OCI-LY3 (cell line): ENCODE measurements at regions not wholly inside any gene's neighbourhood (a gene's known extent, or its start where the extent isn't known, plus 50 kb on each side); places are given as distances from the start of the nearest gene placed in this dataset.

Experiments used
- H2AFZ ChIP-seq: fragments of 200-600, 300-600 bp; shearing (Covaris generic); 2 replicates; pipeline ENCODE4 v1.6.0; 2014; ENCODE audit warnings: antibody characterized with exemption, low read depth, low read length
- H3K27ac ChIP-seq: fragments of 200-600, 300-600 bp; sonication (generic); 2 replicates; pipeline ENCODE4 v1.5.1; 2014; ENCODE audit warnings: mild to moderate bottlenecking, low read length, moderate library complexity, mixed read lengths
- H3K27me3 ChIP-seq: fragments of 200-600, 300-600 bp; sonication (generic); 2 replicates; pipeline ENCODE4 v1.6.1; 2014; ENCODE audit warnings: low read depth, low read length, mixed read lengths
- H3K36me3 ChIP-seq: fragments of 200-600, 300-600 bp; sonication (generic); replicated peaks from 2 replicates; pipeline ENCODE3; 2014; ENCODE audit warnings: low read depth, low read length, mixed read lengths
- H3K4me1 ChIP-seq: fragments of 300-600, 200-600 bp; sonication (generic); 2 replicates; pipeline ENCODE4 v1.6.1; 2014; ENCODE audit warnings: low read length, mixed read lengths
- H3K4me2 ChIP-seq: fragments of 200-600, 300-600 bp; sonication (generic); 2 replicates; pipeline ENCODE4 v1.6.1; 2014; ENCODE audit warnings: low read length, mixed read lengths
- H3K4me3 ChIP-seq: fragments of 300-600, 200-600 bp; sonication (generic); 2 replicates; pipeline ENCODE4 v1.5.1; 2014; ENCODE audit warnings: antibody characterized with exemption, mild to moderate bottlenecking, low read length, moderate library complexity
- H3K79me2 ChIP-seq: fragments of 300-600, 200-600 bp; shearing (Covaris generic); 2 replicates; pipeline ENCODE4 v1.6.1; 2014; ENCODE audit warnings: mild to moderate bottlenecking, low read length, mixed read lengths
- H3K9ac ChIP-seq: fragments of 300-600, 200-600 bp; shearing (Covaris generic); 2 replicates; pipeline ENCODE4 v1.6.0; 2014; ENCODE audit warnings: mild to moderate bottlenecking, low read length, moderate library complexity
- H3K9me3 ChIP-seq: fragments of 200-600, 300-600 bp; shearing (Covaris generic); 2 replicates; pipeline ENCODE4 v1.6.1; 2014; ENCODE audit warnings: low read length, mixed read lengths; ENCODE audit not compliant: insufficient read depth
- H4K20me1 ChIP-seq: fragments of 200-600, 300-600 bp; sonication (generic); 2 replicates; pipeline ENCODE4 v1.6.1; 2016; ENCODE audit warnings: low read length, mixed read lengths; ENCODE audit not compliant: insufficient read depth
- EZH2phosphoT487 ChIP-seq: fragments of 200-600 bp; shearing (Covaris generic); IDR thresholded peaks from 2 replicates; pipeline ENCODE4 v1.6.1; 2018; ENCODE audit warnings: antibody characterized with exemption, mixed run types, low read depth
- TF ChIP-seq, protein P1 (sequence below): fragments of 200-600, 300-600 bp; sonication (generic); IDR thresholded peaks from 2 replicates; pipeline ENCODE4 v1.5.1; 2014; ENCODE audit warnings: antibody characterized with exemption, low read length, low read depth

- Histone ChIP-seq H3K79me2 (no peaks in the 10 kb centered on the region), H4K20me1 (no peaks in the 10 kb centered on the region), H3K9me3 (no peaks in the 10 kb centered on the region), H3K4me2 (no peak overlapping the region), H3K4me3 (no peak overlapping the region), H3K36me3 (no peaks in the 10 kb centered on the region), H2AFZ (no peak overlapping the region), H3K9ac (no peak overlapping the region), H3K27me3 (no peaks in the 10 kb centered on the region), H3K27ac (no peak overlapping the region), H3K4me1 (0 out of 2 replicates have a peak, but pooled peaks cover under 1% of the 10 kb centered on the region)
- TF ChIP-seq, protein P1, sequence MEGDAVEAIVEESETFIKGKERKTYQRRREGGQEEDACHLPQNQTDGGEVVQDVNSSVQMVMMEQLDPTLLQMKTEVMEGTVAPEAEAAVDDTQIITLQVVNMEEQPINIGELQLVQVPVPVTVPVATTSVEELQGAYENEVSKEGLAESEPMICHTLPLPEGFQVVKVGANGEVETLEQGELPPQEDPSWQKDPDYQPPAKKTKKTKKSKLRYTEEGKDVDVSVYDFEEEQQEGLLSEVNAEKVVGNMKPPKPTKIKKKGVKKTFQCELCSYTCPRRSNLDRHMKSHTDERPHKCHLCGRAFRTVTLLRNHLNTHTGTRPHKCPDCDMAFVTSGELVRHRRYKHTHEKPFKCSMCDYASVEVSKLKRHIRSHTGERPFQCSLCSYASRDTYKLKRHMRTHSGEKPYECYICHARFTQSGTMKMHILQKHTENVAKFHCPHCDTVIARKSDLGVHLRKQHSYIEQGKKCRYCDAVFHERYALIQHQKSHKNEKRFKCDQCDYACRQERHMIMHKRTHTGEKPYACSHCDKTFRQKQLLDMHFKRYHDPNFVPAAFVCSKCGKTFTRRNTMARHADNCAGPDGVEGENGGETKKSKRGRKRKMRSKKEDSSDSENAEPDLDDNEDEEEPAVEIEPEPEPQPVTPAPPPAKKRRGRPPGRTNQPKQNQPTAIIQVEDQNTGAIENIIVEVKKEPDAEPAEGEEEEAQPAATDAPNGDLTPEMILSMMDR: no peak
- no peak for TF ChIP-seq EZH2phosphoT487
Observed at GRCh38 chr21:31395268-31395667, 51.2 kb upstream of the TIAM1 start.

DNA sequence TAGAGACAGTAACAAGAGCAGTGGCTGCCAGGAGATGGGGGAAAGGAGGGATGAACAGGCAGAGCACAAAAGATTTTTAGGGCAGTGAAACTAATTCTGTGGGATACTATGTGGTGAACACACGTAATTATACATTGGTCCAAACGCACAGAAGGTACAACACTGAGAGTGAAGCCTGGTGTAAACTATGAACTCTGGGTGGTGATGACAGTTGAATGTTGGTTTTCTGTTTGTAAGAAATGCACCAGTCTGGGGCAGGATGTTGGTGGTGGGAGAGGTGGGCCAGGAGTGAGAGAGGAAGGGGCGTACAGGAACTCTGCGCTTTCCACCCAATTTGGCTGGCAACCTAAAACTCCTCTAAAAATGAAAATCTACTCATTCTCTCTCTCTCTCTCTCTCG is 50.2 kb upstream of the TIAM1 start:
- no peaks in the 10 kb centered on the region for H4K20me1 ChIP-seq
- H3K9me3 ChIP-seq: no peaks in the 10 kb centered on the region
- no peaks in the 10 kb centered on the region for H3K27me3 ChIP-seq
- no peak overlapping the region for H3K4me3 ChIP-seq
- H3K4me1 ChIP-seq: no peaks in the 10 kb centered on the region
- H3K27ac ChIP-seq: no peak overlapping the region
- no peaks in the 10 kb centered on the region for H3K36me3 ChIP-seq
- no peak overlapping the region for H2AFZ ChIP-seq
- TF ChIP-seq, protein P1: no peak
- TF ChIP-seq EZH2phosphoT487: no peak
- H3K9ac ChIP-seq: no peak overlapping the region
- no peaks in the 10 kb centered on the region for H3K79me2 ChIP-seq
- H3K4me2 ChIP-seq: no peak overlapping the region
